GM12878 (cell line): ENCODE measurements at regions not wholly inside any gene's neighbourhood (a gene's known extent, or its start where the extent isn't known, plus 50 kb on each side); places are given as distances from the start of the nearest gene placed in this dataset.

ENCODE experiments used
- CEBPB ChIP-seq, 2 experiments: fragments of 150-350 bp in 1 of 2; IDR thresholded peaks; 2 replicates each; pipeline ENCODE4 v1.6.1; 2012 to 2014; ENCODE audit warnings: low read depth in 2 of 2, low read length in 2 of 2, borderline replicate concordance in 1 of 2, inconsistent platforms in 1 of 2
- CTCF ChIP-seq, 3 experiments: IDR thresholded peaks in 2 of 3; conservative IDR thresholded peaks in 1 of 3; 2 replicates each; pipeline ENCODE4 v1.5.1; 2011; ENCODE audit warnings: low read depth in 3 of 3, low read length in 3 of 3, mild to moderate bottlenecking in 3 of 3, control low read depth in 2 of 3, moderate library complexity in 2 of 3, inconsistent platforms in 1 of 3, mixed read lengths in 1 of 3; ENCODE audit not compliant: control insufficient read depth in 2 of 3, insufficient read depth in 1 of 3; ENCODE audit errors: extremely low read depth in 1 of 3
- EGR1 ChIP-seq, 2 experiments: IDR thresholded peaks; 1 replicate in 1 of 2; 2 replicates in 1 of 2; pipeline ENCODE4 v1.6.1; 2011 to 2012; ENCODE audit warnings: low read depth in 2 of 2, low read length in 2 of 2, borderline replicate concordance in 1 of 2, mild to moderate bottlenecking in 1 of 2, moderate library complexity in 1 of 2
- EP300 ChIP-seq, 2 experiments: fragments of 150-350 bp in 1 of 2; IDR thresholded peaks; 2 replicates each; pipeline ENCODE4 v1.6.1; 2011 to 2012; ENCODE audit warnings: low read depth in 2 of 2, low read length in 2 of 2, borderline replicate concordance in 1 of 2, improper control_type of control experiment in 1 of 2, inconsistent platforms in 1 of 2; ENCODE audit not compliant: control insufficient read depth in 1 of 2
- EZH2 ChIP-seq: IDR thresholded peaks from 2 replicates; pipeline ENCODE4 v1.6.1; 2012; ENCODE audit warnings: low read depth, mild to moderate bottlenecking, control low read depth, inconsistent platforms, low read length, borderline replicate concordance; ENCODE audit not compliant: control insufficient read depth
- IRF5 ChIP-seq: fragments of 450-650 bp; IDR thresholded peaks from 2 replicates; pipeline ENCODE4 v1.6.1; 2017; ENCODE audit warnings: borderline replicate concordance
- MAX ChIP-seq: IDR thresholded peaks from 2 replicates; pipeline ENCODE4 v1.6.1; 2012; ENCODE audit warnings: low read depth, low read length, improper control_type of control experiment
- NFYB ChIP-seq: IDR thresholded peaks from 2 replicates; pipeline ENCODE4 v1.6.1; 2011; ENCODE audit warnings: low read depth, mild to moderate bottlenecking, low read length, improper control_type of control experiment, moderate library complexity; ENCODE audit not compliant: insufficient read depth
- POLR2AphosphoS5 ChIP-seq: IDR thresholded peaks from 2 replicates; pipeline ENCODE4 v1.6.1; 2011; ENCODE audit warnings: mild to moderate bottlenecking, low read length, inconsistent platforms
- SREBF1 ChIP-seq: IDR thresholded peaks from 2 replicates; pipeline ENCODE4 v1.6.1; 2012; ENCODE audit warnings: mild to moderate bottlenecking, low read length
- ZNF207 ChIP-seq: fragments of 450-650 bp; IDR thresholded peaks from 2 replicates; pipeline ENCODE4 v1.6.1; 2014; ENCODE audit warnings: antibody characterized with exemption, mild to moderate bottlenecking, borderline replicate concordance

- TF ChIP-seq CTCF (IDR thresholded peaks at IDR 0.05 in 2 of 3, conservative IDR thresholded peaks at IDR 0.05 in 1 of 3; ENCODE audit: control insufficient read depth in 2 of 3, extremely low read depth in 1 of 3, insufficient read depth in 1 of 3, low read depth in 3 of 3, low read length in 3 of 3) (no peak), IRF5 (no peak), EZH2 (no peak), POLR2AphosphoS5 (no peak), MAX (no peak), EP300 (IDR thresholded peaks at IDR 0.05; ENCODE audit: borderline replicate concordance in 1 of 2, control insufficient read depth in 1 of 2, low read depth in 2 of 2, low read length in 2 of 2) (no peak), NFYB (no peak), CEBPB (IDR thresholded peaks at IDR 0.05; ENCODE audit: borderline replicate concordance in 1 of 2, low read depth in 2 of 2, low read length in 2 of 2) (no peak), SREBF1 (no peak), ZNF207 (no peak), EGR1 (IDR thresholded peaks at IDR 0.05; ENCODE audit: borderline replicate concordance in 1 of 2, low read depth in 2 of 2, low read length in 2 of 2) (no peak)
Measured at GRCh38 chr18:70390371-70391090, 101.7 kb downstream of the SOCS6 start.
